H9 (cell line): ENCODE measurements at regions not wholly inside any gene's neighbourhood (a gene's known extent, or its start where the extent isn't known, plus 50 kb on each side); places are given as distances from the start of the nearest gene placed in this dataset.
"Not testable (repeated sequence)": the region's sequence is repeated elsewhere in the genome, so short reads cannot be mapped to it uniquely, and the experiment has no call there.

ENCODE experiments used
- DNase-seq: peaks from one replicate; pipeline ENCODE4 v3.0.0-alpha.2; 2017
- H2AFZ ChIP-seq: one replicate; pipeline ENCODE4 v1.6.1; 2013; ENCODE audit warnings: mild to moderate bottlenecking, low read length, control low read depth, moderate library complexity
- H2AK5ac ChIP-seq: 2 replicates; pipeline ENCODE4 v1.6.1; 2013; ENCODE audit warnings: low read length, control low read depth, mixed read lengths; ENCODE audit not compliant: insufficient read length
- H2BK120ac ChIP-seq: one replicate; pipeline ENCODE4 v1.6.1; 2013; ENCODE audit warnings: low read depth, mild to moderate bottlenecking, low read length, control low read depth, inconsistent platforms; ENCODE audit not compliant: poor library complexity, severe bottlenecking
- H2BK12ac ChIP-seq: 2 replicates; pipeline ENCODE4 v1.6.1; 2013; ENCODE audit warnings: low read length, control low read depth, mixed read lengths, low read depth; ENCODE audit not compliant: insufficient read length
- H2BK15ac ChIP-seq: 2 replicates; pipeline ENCODE4 v1.6.1; 2013; ENCODE audit warnings: low read depth, low read length, control low read depth
- H2BK20ac ChIP-seq: one replicate; pipeline ENCODE4 v1.6.1; 2013; ENCODE audit warnings: low read depth, mild to moderate bottlenecking, low read length, control low read depth, inconsistent platforms; ENCODE audit not compliant: poor library complexity, severe bottlenecking
- H2BK5ac ChIP-seq: 2 replicates; pipeline ENCODE4 v1.6.1; 2013; ENCODE audit warnings: low read length, control low read depth, mixed read lengths; ENCODE audit not compliant: insufficient read length
- H3K14ac ChIP-seq: 2 replicates; pipeline ENCODE4 v1.6.1; 2013; ENCODE audit warnings: low read length, control low read depth; ENCODE audit not compliant: insufficient read depth
- H3K18ac ChIP-seq: 2 replicates; pipeline ENCODE4 v1.6.1; 2013; ENCODE audit warnings: low read depth, mild to moderate bottlenecking, mixed read lengths, low read length, control low read depth; ENCODE audit not compliant: insufficient read length
- H3K23ac ChIP-seq: 2 replicates; pipeline ENCODE4 v1.6.1; 2013; ENCODE audit warnings: low read length, control low read depth, mixed read lengths, low read depth; ENCODE audit not compliant: insufficient read length
- H3K23me2 ChIP-seq: 2 replicates; pipeline ENCODE4 v1.6.1; 2013; ENCODE audit warnings: low read depth, mild to moderate bottlenecking, mixed read lengths, low read length, control low read depth; ENCODE audit not compliant: insufficient read length, poor library complexity, severe bottlenecking
- H3K27ac ChIP-seq: 2 replicates; pipeline ENCODE4 v1.5.1; 2013; ENCODE audit warnings: low read length, control low read depth, mixed read lengths, low read depth; ENCODE audit not compliant: insufficient read length
- H3K27me3 ChIP-seq: 2 replicates; pipeline ENCODE4 v1.6.1; 2013; ENCODE audit warnings: low read length, control low read depth, inconsistent platforms; ENCODE audit not compliant: insufficient read depth
- H3K4ac ChIP-seq: 2 replicates; pipeline ENCODE4 v1.6.1; 2013; ENCODE audit warnings: low read depth, mild to moderate bottlenecking, control low read depth, inconsistent platforms, low read length, moderate library complexity
- H3K4me1 ChIP-seq: 2 replicates; pipeline ENCODE4 v1.6.1; 2013; ENCODE audit warnings: low read length, control low read depth, inconsistent platforms; ENCODE audit not compliant: insufficient read depth
- H3K4me2 ChIP-seq: 2 replicates; pipeline ENCODE4 v1.6.1; 2013; ENCODE audit warnings: low read length, control low read depth, mixed read lengths; ENCODE audit not compliant: insufficient read length, insufficient read depth
- H3K56ac ChIP-seq: 2 replicates; pipeline ENCODE4 v1.6.1; 2013; ENCODE audit warnings: low read depth, mild to moderate bottlenecking, mixed read lengths, low read length, control low read depth; ENCODE audit not compliant: insufficient read length
- H3K79me1 ChIP-seq: 2 replicates; pipeline ENCODE4 v1.6.1; 2013; ENCODE audit warnings: low read depth, mild to moderate bottlenecking, moderate library complexity, low read length, control low read depth, inconsistent platforms; ENCODE audit not compliant: insufficient read depth, poor library complexity, severe bottlenecking
- H3K79me2 ChIP-seq: 2 replicates; pipeline ENCODE4 v1.6.1; 2013; ENCODE audit warnings: low read length, control low read depth, inconsistent platforms; ENCODE audit not compliant: insufficient read depth
- H3K9ac ChIP-seq: 2 replicates; pipeline ENCODE4 v1.6.1; 2013; ENCODE audit warnings: low read length, control low read depth, mixed read lengths; ENCODE audit not compliant: insufficient read length; ENCODE audit errors: extremely low read depth
- H3K9me3 ChIP-seq: one replicate; pipeline ENCODE4 v1.6.1; 2013; ENCODE audit warnings: low read depth, low read length, inconsistent platforms; ENCODE audit not compliant: control insufficient read depth
- H3T11ph ChIP-seq: one replicate; pipeline ENCODE4 v1.6.1; 2013; ENCODE audit warnings: mild to moderate bottlenecking, low read length, control low read depth, inconsistent platforms
- H4K20me1 ChIP-seq: one replicate; pipeline ENCODE4 v1.6.1; 2013; ENCODE audit not compliant: control insufficient read depth, insufficient read length, insufficient read depth
- H4K5ac ChIP-seq: 2 replicates; pipeline ENCODE4 v1.6.1; 2013; ENCODE audit warnings: low read depth, mild to moderate bottlenecking, mixed read lengths, low read length, control low read depth; ENCODE audit not compliant: insufficient read length
- H4K8ac ChIP-seq: replicated peaks from 2 replicates; pipeline ENCODE4 v1.6.1; 2013; ENCODE audit warnings: low read length, control low read depth, mixed read lengths, low read depth; ENCODE audit not compliant: insufficient read length
- H4K91ac ChIP-seq: 2 replicates; pipeline ENCODE4 v1.6.1; 2013; ENCODE audit warnings: low read depth, mild to moderate bottlenecking, moderate library complexity, mixed read lengths, low read length, control low read depth; ENCODE audit not compliant: insufficient read length
- H3K27ac Mint-ChIP-seq, 3 experiments: 2 replicates in 2 of 3; 3 replicates in 1 of 3; pipeline ENCODE4 v1.8.0; 2020 to 2021; ENCODE audit warnings: mixed read lengths in 3 of 3, mild to moderate bottlenecking in 1 of 3, moderate library complexity in 1 of 3
- H3K27me3 Mint-ChIP-seq: 2 replicates; pipeline ENCODE4 v1.8.0; 2021; ENCODE audit warnings: low read depth, mild to moderate bottlenecking, moderate library complexity, mixed read lengths
- H3K36me3 Mint-ChIP-seq, 3 experiments: 2 replicates in 2 of 3; 3 replicates in 1 of 3; pipeline ENCODE4 v1.8.0; 2020 to 2021; ENCODE audit warnings: low read depth in 3 of 3, mixed read lengths in 3 of 3; ENCODE audit not compliant: insufficient read depth in 1 of 3
- H3K4me1 Mint-ChIP-seq, 2 experiments: 2 replicates each; pipeline ENCODE4 v1.8.0; 2020; ENCODE audit warnings: mixed read lengths in 2 of 2
- H3K4me3 Mint-ChIP-seq, 2 experiments: 2 replicates in 1 of 2; 3 replicates in 1 of 2; pipeline ENCODE4 v1.8.0; 2020 to 2021; ENCODE audit warnings: mild to moderate bottlenecking in 2 of 2, mixed read lengths in 2 of 2, moderate library complexity in 1 of 2
- H3K9me3 Mint-ChIP-seq, 2 experiments: 2 replicates in 1 of 2; 3 replicates in 1 of 2; pipeline ENCODE4 v1.8.0; 2020; ENCODE audit warnings: mild to moderate bottlenecking in 2 of 2, mixed read lengths in 2 of 2, moderate library complexity in 1 of 2
- CTCF ChIP-seq: fragments of 200-600 bp; sonication (generic); conservative IDR thresholded peaks from 3 replicates; pipeline ENCODE4 v1.8.0; 2021; ENCODE audit warnings: antibody characterized with exemption, mild to moderate bottlenecking
- WGBS: extraction: QIAGEN DNeasy Blood & Tissue Kit; methylation state at CpG from one replicate; pipeline ENCODE4 v1.1.7; 2013; ENCODE audit warnings: missing lambda C conversion rate, low lambda C conversion rate, mixed read lengths; ENCODE audit not compliant: insufficient read length; ENCODE audit errors: extremely low coverage; 5-methylcytosine and 5-hydroxymethylcytosine counted together

- Mint-ChIP-seq H3K4me3 (no peak overlapping the region), H3K36me3 (peaks cover 0 to 5% (median 5%) of the 10 kb centered on the region in 3 experiments; a peak in 2 of 7 replicates), H3K27ac (no peak overlapping the region), H3K27me3 (no peaks in the 10 kb centered on the region), H3K9me3 (no peaks in the 10 kb centered on the region; a peak in 1 of 5 replicates), H3K4me1 (peaks cover 8 to 14% of the 10 kb centered on the region in 2 experiments)
- no peak overlapping the region for H3K4me2 ChIP-seq
- no peak overlapping the region for H2AK5ac ChIP-seq
- no peak overlapping the region for H4K8ac ChIP-seq
- H2BK5ac ChIP-seq: no peak overlapping the region
- H3K18ac ChIP-seq: no peak overlapping the region
- no peaks in the 10 kb centered on the region for H4K20me1 ChIP-seq
- H4K91ac ChIP-seq: no peak overlapping the region
- H3K9ac ChIP-seq: no peak overlapping the region
- DNase-seq: no peak
- no peak overlapping the region for H3K27ac ChIP-seq
- no peaks in the 10 kb centered on the region for H3K4me1 ChIP-seq
- no peak overlapping the region for H4K5ac ChIP-seq
- H3K9me3 ChIP-seq: no peaks in the 10 kb centered on the region
- H2BK12ac ChIP-seq: no peak overlapping the region
- no peak overlapping the region for H2BK15ac ChIP-seq
- H3K23ac ChIP-seq: no peak overlapping the region
- no peak overlapping the region for H2BK120ac ChIP-seq
- WGBS: no CpG with 5 or more reads among the region's 2 CpGs
- H2BK20ac ChIP-seq: no peak overlapping the region
- no peaks in the 10 kb centered on the region for H3K79me2 ChIP-seq
- H3K79me1 ChIP-seq: no peaks in the 10 kb centered on the region
- no peaks in the 10 kb centered on the region for H3K27me3 ChIP-seq
- TF ChIP-seq CTCF: no peak
- H3K23me2 ChIP-seq: no peaks in the 10 kb centered on the region
- H3K56ac ChIP-seq: no peak overlapping the region
- H3K14ac ChIP-seq: no peak overlapping the region
- no peak overlapping the region for H3K4ac ChIP-seq
- H2AFZ ChIP-seq: no peak overlapping the region
- H3T11ph ChIP-seq: no peak overlapping the region
These were observed 1113.7 kb downstream of the STIM2 start for GRCh38 chr4:27974339-27974738.

GRCh38 chr4:27974881-27975280 lies 1114.2 kb downstream of the STIM2 start:
- not testable (repeated sequence) for H3T11ph ChIP-seq, H3K14ac ChIP-seq, H2BK12ac ChIP-seq, H2AK5ac ChIP-seq, H3K4ac ChIP-seq, H3K23me2 ChIP-seq, H3K27me3 Mint-ChIP-seq, H3K27ac Mint-ChIP-seq, H4K5ac ChIP-seq, H3K4me3 Mint-ChIP-seq, H3K27ac ChIP-seq, H2AFZ ChIP-seq, H3K9ac ChIP-seq, H3K79me1 ChIP-seq, H3K36me3 Mint-ChIP-seq, H3K18ac ChIP-seq, H2BK5ac ChIP-seq, H3K23ac ChIP-seq, H4K8ac ChIP-seq, H3K4me1 ChIP-seq, H3K9me3 Mint-ChIP-seq, DNase-seq, H3K79me2 ChIP-seq, H4K91ac ChIP-seq, H3K27me3 ChIP-seq, H3K4me2 ChIP-seq, H3K56ac ChIP-seq, H4K20me1 ChIP-seq, H3K9me3 ChIP-seq, H2BK20ac ChIP-seq, H2BK15ac ChIP-seq, H2BK120ac ChIP-seq
- no CpG with 5 or more reads among the region's 3 CpGs for WGBS
- peaks cover 5 to 11% of the 10 kb centered on the region in 2 experiments; a peak in 3 of 4 replicates for H3K4me1 Mint-ChIP-seq
